ENCODE measurements at regions not wholly inside any gene's neighbourhood (a gene's known extent, or its start where the extent isn't known, plus 50 kb on each side); places are given as distances from the start of the nearest gene placed in this dataset.
A peak's percentile ranks its signal among the peaks of the same experiment; 100 is the strongest.

GRCh38 chr10:25076506-25077177, 60.2 kb downstream of the THNSL1 start:
- Histone ChIP-seq H3K9me1 (ENCODE audit: insufficient read depth, low read length) (no peaks in the 10 kb centered on the region), H3K27ac (ENCODE audit: insufficient read depth, low read length) (no peak overlapping the region), H4K8ac (ENCODE audit: low read depth in 2 of 2, low read length in 2 of 2) (no peak overlapping the region), H2AK9ac (replicated peaks; ENCODE audit: low read depth, low read length, poor library complexity) (no peak overlapping the region), H2AFZ (replicated peaks; ENCODE audit: low read length, poor library complexity) (no peak overlapping the region), H3K79me1 (ENCODE audit: low read depth in 1 of 2, low read length in 2 of 2) (no peaks in the 10 kb centered on the region), H3K14ac (replicated peaks; ENCODE audit: low read depth, low read length) (no peak overlapping the region), H3K23ac (ENCODE audit: low read depth, low read length) (no peak overlapping the region), H4K20me1 (ENCODE audit: insufficient read depth, low read length) (no peaks in the 10 kb centered on the region), H3K4ac (ENCODE audit: low read depth, low read length) (no peak overlapping the region), H3K36me3 (ENCODE audit: control insufficient read depth, insufficient read depth, low read length) (no peaks in the 10 kb centered on the region), H2BK5ac (ENCODE audit: low read depth, low read length, poor library complexity, severe bottlenecking) (no peak overlapping the region), H3K18ac (ENCODE audit: low read depth, low read length) (no peak overlapping the region), H2BK120ac (ENCODE audit: low read depth, low read length) (no peak overlapping the region), H4K91ac (ENCODE audit: insufficient read depth, low read depth, low read length) (no peak overlapping the region), H4K5ac (ENCODE audit: low read depth, low read length) (no peak overlapping the region), H3K9me3 (ENCODE audit: control insufficient read depth, insufficient read depth, low read length) (no peaks in the 10 kb centered on the region), H3K9ac (ENCODE audit: low read depth, low read length) (no peak overlapping the region), H3K4me1 (ENCODE audit: control insufficient read depth, insufficient read depth, low read length) (peaks cover 1% of the 10 kb centered on the region; the same call in 1 of the 2 replicates), H2BK15ac (ENCODE audit: low read depth, low read length) (no peak overlapping the region), H3K56ac (ENCODE audit: extremely low read depth, insufficient read depth, low read length) (no peak overlapping the region), H3K4me3 (ENCODE audit: insufficient read depth, low read depth, low read length) (no peak overlapping the region), H2AK5ac (ENCODE audit: low read depth, low read length) (no peak overlapping the region), H3K27me3 (ENCODE audit: control insufficient read depth, insufficient read depth, low read length) (no peaks in the 10 kb centered on the region; the same call in 1 of the 2 replicates), H2BK20ac (ENCODE audit: low read depth, low read length) (no peak overlapping the region), H3K4me2 (ENCODE audit: low read depth, low read length) (no peak overlapping the region)
- ATAC-seq (ENCODE audit: low read depth) (no peak), DNase-seq (peak; percentile 15)
- no CpG with 5 or more reads among the region's 9 CpGs for WGBS, 2 experiments (ENCODE audit: extremely low coverage in 2 of 2, insufficient read length in 1 of 2)
- in situ Hi-C loops (cut with MboI; ENCODE audit: low sequenced_read_pairs): loop anchor here (10.0 kb wide), 1 partner anchor 442 kb away; no protein-coding TSS in a partner anchor
- ChIA-PET CTCF (interaction anchor here (0.6 kb wide), 1 partner anchor 340 kb away, joined by 5 read pairs; no protein-coding TSS in a partner anchor), POLR2A (ENCODE audit: unreplicated experiment) (no interaction called here)
- BruUV-seq (replicated peaks): no TSS peak
- TF ChIP-seq NFE2L2 (IDR thresholded peaks at IDR 0.05; ENCODE audit: low read depth, low read length): no peak
- no peak for TF ChIP-seq USF2 (IDR thresholded peaks at IDR 0.05; ENCODE audit: low read depth, low read length)
- TF ChIP-seq POLR2A (IDR thresholded peaks at IDR 0.05; ENCODE audit: low read depth, low read length): no peak
- TF ChIP-seq BHLHE40 (IDR thresholded peaks at IDR 0.05; ENCODE audit: low read depth, low read length): no peak
- TF ChIP-seq CTCF (conservative IDR thresholded peaks at IDR 0.05; ENCODE audit: low read depth, low read length): no peak
- no peak for TF ChIP-seq ELK1 (IDR thresholded peaks at IDR 0.05; ENCODE audit: borderline replicate concordance, low read depth, low read length)
- TF ChIP-seq MAFK (IDR thresholded peaks at IDR 0.05; ENCODE audit: low read depth, low read length): no peak
- TF ChIP-seq FOS (IDR thresholded peaks at IDR 0.05; ENCODE audit: low read depth, low read length): no peak
- TF ChIP-seq MXI1 (IDR thresholded peaks at IDR 0.05; ENCODE audit: borderline replicate concordance, low read depth, low read length): no peak
- no peak for TF ChIP-seq MAZ (IDR thresholded peaks at IDR 0.05; ENCODE audit: borderline replicate concordance, low read depth, low read length)
- no peak for TF ChIP-seq CHD1 (IDR thresholded peaks at IDR 0.05; ENCODE audit: low read depth, low read length)
- TF ChIP-seq RCOR1 (IDR thresholded peaks at IDR 0.05; ENCODE audit: insufficient replicate concordance, low read length): no peak
- no peak for TF ChIP-seq RFX5 (IDR thresholded peaks at IDR 0.05; ENCODE audit: low read depth, low read length)
- TF ChIP-seq RAD21 (IDR thresholded peaks at IDR 0.05; ENCODE audit: low read length): no peak
- no peak for TF ChIP-seq CEBPB (IDR thresholded peaks at IDR 0.05; ENCODE audit: low read depth, low read length)
- TF ChIP-seq SMC3 (IDR thresholded peaks at IDR 0.05; ENCODE audit: low read depth, low read length): no peak
- intact Hi-C loops (cut with micrococcal nuclease): no loop called here
- dilution Hi-C loops (cut with HindIII; ENCODE audit: low sequenced_read_pairs, unreplicated experiment): no loop called here

Data from IMR-90 (cell line).